NCI-H446 (cell line): ENCODE measurements at regions not wholly inside any gene's neighbourhood (a gene's known extent, or its start where the extent isn't known, plus 50 kb on each side); places are given as distances from the start of the nearest gene placed in this dataset.

Experiments
- DNase-seq, 2 experiments: peaks; one replicate each; lab custom pipeline; 2025; lab: John Stamatoyannopoulos, UW

GRCh38 chr2:2569306-2569705, 238.2 kb upstream of the MYT1L start:
- DNase-seq, result no peak

DNA sequence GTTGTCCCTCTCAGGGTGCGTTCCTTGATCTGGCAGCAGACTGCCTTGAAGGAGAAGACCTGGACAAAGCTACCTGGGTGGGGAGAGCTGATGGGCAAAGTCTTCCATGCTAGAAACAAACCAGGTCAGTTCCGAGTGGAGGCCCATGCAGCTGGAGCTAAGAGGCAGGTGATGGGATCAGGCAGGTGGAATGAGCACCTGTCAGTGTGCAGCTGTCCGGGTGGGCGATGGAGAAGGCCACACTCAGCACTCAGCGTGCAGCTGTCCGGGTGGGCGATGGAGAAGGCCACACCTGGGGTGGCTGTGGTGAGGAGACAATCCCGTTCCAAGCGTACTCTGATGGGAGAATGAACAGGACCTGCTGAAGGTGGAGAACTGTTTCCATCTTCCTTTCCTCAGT, 237.3 kb upstream of the MYT1L start:
- no peak for DNase-seq

GRCh38 chr2:2567776-2568175, 236.7 kb upstream of the MYT1L start:
- DNase-seq, result no peak

GRCh38 chr2:2566396-2567323, 235.6 kb upstream of the MYT1L start:
- DNase-seq, result no peak

GRCh38 chr2:2565671-2566070, 234.6 kb upstream of the MYT1L start:
- no peak for DNase-seq

GRCh38 chr2:2564300-2565078, 233.4 kb upstream of the MYT1L start:
- DNase-seq, result no peak

GRCh38 chr2:2563309-2563860, 232.3 kb upstream of the MYT1L start:
- no peak for DNase-seq

DNA sequence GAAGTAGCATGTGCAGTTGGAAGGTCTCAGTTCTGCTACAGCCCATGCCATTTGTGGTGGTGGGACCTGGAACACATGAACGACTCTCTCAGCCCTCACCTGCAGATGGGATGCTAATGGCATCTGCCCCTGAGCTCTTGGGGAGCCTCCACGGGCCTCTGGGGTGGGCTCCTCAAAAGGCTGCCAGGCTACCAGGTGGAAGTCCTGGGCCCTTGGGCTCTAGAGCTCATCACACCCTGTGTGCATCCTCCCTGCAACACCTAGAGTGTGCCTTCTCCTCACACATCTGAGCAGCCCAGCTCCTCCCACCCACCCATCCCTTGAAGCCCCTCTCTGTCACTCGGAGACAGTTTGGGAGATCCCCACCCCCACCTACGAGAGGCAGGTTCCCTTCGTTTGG, 231.8 kb upstream of the MYT1L start:
- DNase-seq, result no peak

DNA sequence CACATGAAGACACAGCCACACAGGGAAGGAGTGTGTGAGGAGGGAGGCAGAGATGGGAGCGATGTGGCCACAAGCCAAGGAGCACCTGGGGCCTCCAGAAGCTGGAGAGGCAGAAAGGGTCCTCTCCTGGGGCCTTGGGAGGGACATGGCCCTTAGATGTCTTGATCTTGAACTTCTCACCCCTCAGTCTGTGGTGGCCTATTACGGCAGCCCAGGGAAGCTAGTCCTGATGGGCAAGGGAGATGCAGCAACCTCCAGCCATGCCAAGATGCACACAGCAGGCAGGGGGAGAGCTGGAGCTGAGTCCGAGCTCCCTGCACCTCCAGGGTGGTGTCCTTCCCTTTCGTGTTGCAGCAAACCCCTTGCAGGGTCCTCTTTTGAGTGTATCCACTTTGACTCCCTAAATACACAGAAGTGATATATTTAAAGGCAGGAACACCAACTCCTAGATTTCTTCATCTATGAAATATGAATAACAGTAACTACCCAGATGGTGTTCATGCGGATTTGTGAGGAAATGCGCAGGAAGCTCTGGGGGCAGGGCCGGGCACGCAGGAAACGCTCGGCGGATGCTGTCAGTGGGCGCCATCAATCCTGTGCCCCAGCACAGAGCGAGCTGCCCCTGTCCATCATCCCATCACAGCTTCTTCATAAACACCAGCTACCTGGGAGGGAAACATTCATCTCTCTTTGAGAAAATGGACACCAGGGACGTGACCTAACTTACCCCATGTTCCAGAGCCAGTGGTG, 230.4 kb upstream of the MYT1L start:
- no peak for DNase-seq

DNA sequence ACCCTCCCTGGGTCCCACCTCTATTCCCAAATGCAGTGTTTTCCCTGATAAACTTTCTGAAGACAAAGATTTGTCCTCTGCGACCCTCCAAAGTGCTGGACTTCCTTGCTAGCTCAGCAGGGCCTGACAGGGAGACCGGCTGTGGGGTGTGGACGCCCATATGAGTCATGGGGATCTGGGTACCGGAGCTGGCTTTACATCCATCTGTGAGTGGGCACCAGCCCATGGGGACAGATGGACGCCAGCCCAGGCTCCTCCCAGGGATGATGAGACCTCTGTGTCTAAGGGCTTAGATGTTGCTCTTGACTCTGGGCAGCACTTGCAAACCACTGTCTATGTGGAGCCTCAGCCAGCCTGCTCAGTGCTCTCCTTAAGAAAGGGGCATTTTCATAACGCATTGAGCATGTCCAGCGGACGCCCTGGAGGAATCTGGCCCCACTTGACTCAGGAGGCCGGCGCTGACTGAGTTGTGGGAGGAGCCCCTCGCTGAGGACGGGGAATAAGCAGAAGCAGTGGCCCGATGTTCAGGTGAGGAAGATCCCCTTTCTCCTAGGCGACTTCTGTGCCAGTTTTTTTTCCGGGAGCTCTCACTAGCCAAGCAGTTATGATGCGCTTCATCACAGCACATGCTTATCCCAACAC, 229.4 kb upstream of the MYT1L start:
- DNase-seq, result peak in 1 of 2 experiments; percentile 65

DNA sequence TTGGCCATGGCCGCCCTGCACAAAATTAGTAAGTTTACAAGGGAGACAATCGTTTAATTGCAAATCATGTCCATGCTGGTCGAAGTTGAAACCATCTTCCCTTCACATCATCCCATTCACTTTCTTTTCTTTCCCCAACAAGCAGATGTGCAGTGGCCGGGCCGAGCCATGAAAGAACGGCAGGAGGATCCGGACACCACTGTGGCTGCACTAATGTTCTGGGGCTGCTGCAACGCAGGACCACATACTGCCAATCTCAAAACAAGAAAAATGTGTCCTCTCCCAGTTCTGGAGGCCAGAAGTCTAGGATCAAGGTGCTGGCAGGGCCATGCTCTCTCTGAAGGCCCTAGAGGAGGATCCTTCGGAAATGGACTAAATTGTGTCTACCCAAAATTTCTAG, 227.4 kb upstream of the MYT1L start:
- DNase-seq, result no peak

DNA sequence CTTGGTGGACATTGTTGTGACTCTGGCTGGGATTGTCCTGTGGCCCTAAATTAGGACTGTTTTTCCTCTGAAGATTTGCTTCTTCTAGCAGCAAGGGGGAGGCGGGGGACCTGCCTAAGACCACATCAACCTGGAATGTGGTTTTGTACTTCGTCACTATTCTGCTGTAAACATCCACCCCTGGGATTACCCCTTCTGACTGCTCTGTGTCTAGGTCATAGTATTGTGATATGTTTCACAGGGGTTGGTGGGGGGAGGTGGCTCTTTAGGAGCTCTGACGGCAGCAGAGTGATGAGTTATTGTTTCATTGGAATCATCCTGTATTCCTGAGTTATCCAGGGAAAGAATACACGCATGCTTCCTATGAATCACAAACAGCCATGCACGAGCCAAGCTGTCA, 226.4 kb upstream of the MYT1L start:
- DNase-seq, result no peak

DNA sequence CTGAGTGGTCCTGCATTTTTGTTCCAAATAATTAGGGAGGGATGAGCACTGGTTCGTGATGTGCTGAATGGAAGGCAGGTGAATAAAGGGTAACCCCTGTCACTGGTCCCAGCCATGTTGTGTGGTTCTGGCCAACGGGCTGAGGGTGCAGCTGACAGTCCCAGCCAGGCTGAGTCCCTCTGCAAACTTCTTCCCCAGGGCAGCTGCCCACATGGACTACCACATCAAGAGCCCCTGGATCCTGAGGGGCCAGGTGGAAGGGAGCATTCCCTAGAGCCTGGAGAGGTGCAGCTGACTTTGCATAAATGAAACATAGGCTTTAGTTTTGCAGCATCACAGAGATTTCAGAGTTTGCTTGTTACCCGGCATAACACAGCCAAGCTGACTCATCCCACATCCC, 219.8 kb upstream of the MYT1L start:
- no peak for DNase-seq

DNA sequence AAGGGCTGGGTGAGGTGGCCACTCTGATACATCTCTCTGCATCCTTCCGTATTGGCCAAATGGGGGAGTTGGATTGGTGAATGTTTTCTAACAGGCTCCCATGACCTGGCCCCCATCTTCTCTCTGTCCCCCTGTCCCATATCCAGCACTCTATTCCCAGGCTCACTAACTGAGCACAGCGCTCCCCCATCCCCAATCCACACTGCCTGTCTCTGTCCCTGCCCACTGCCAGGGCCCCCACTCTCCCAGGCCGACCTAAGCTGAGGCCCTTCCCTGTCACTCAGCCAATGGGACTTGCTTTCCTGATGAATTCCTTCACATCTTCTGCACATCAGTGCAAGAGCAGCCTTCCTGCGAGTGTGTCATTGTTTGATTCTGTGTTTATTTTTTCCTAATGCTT, 216.8 kb upstream of the MYT1L start:
- DNase-seq, result no peak

DNA sequence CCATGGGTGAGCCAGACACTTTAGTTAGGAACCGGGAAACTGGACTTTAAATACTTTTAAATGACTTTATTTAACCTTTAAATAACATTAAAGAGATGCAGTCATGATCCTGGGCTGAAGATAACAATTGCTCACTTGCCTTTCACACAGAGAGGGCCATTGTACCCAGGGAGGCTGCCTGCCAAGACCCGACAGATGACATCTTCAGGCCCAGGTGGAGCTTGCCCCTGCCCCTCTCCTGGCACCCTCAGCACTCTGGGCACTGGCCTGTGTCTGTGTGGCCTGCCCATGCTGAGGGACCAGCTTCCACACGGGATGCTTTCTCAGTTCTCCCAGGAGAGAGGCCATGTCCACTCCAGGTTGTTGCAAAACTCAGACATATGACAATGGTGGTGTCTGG, 216.4 kb upstream of the MYT1L start:
- no peak for DNase-seq

DNA sequence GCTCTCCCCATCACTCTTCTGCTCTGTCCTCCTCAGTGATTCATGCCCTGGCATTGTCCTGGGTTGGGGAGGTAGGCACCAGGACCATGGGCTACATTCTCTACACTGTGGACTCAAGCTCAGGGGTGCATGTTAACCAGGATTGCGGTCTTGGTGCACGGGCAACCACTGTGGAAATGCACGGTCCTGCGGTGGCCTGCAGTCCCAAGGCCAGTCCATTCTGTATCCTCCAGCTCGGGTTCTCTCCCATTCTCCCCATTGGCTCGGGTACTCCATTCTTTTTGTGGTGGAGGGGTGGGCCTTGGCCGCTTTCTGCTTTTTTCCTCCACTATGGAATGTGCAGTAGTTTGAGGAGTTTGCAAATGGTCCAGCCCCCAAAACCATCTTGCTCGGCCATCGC, 215.0 kb upstream of the MYT1L start:
- DNase-seq, result no peak

GRCh38 chr2:2542966-2543611, 212.0 kb upstream of the MYT1L start:
- no peak for DNase-seq

- DNase-seq, result no peak
Observed at GRCh38 chr2:2542316-2542715, 211.2 kb upstream of the MYT1L start.

DNA sequence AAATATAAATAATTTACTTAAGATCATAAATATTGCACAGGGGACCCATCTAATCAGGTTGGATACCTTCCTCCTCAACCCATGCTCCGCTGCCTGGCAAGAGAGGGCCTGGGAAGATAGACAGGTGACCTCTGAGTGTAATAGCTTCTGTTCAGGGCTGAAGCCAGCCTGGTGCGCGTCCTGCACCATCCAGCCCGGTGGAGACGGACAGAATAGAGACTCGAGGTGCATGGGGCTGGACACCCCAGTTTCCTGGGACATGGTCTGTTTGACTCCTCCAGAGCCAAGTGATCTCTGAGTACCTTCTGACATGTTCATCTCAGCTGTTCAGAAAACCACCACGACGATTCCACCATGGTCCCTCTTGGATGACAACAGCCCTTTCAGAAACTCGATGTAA, 209.3 kb upstream of the MYT1L start:
- no peak for DNase-seq

DNA sequence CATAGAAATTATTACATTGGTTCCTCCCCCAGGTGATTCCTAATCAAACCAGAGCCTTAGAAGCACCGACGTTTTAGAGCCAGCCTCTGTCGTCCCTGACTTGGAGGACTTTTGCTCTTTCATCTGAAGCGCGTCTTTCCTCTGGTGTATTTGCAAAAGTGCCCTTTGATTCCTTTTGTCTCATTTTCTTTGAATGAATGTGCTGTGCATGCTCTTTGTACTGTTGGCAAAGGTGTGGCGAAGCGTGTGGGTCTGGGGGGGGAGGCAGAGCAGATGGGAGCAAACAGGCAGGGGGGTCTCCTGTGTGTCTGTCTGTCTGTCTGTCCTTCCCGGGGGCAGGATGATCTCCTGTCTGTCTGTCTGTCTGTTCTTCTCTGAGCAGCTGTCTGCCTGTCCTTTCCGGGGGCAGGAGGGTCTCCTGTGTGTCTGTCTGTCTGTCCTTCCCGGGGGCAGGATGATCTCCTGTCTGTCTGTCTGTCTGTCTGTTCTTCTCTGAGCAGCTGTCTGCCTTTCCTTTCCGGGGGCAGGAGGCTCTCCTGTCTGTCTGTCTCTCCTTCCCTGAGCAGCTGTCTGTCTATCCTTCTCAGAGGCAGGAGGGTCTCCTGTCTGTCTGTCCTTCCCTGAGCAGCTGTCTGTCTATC, 205.5 kb upstream of the MYT1L start:
- no peak for DNase-seq

DNA sequence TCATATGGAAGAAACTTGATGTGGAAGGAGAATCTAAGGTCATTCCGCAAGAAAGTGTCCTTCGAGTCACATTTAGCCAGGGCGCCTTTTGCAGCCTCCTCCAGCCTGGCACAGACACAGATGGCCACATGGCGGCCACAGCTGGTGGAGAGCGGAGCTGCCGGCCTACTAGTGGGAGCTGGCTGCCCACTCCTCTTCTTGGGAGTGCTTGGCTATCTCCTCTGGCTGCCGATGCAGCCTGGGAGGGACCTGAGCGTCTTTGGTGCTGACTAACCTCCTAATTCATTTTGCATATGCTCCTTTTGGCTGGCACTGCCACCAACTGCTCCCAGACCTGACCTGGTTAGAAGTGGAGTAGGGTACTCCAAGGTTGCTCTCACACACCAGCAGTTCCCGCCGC, 199.3 kb upstream of the MYT1L start:
- DNase-seq, result peak; percentile 58 to 92
